Panc1 (cell line): ENCODE measurements at regions not wholly inside any gene's neighbourhood (a gene's known extent, or its start where the extent isn't known, plus 50 kb on each side); places are given as distances from the start of the nearest gene placed in this dataset.
A peak's percentile ranks its signal among the peaks of the same experiment; 100 is the strongest.

Experiments
- ATAC-seq: fragments of 200-7000 bp; cut with Tn5 transposase; 2 replicates; pipeline ENCODE4 v1.9.1; 2020; ENCODE audit warnings: mild to moderate bottlenecking, moderate library complexity
- BruUV-seq: library from RNA; stranded (reverse); fragments of 400-500 nt; replicated peaks from 2 replicates; lab custom pipeline; 2021; lab: Mats Ljungman, UMichigan
- CTCF ChIA-PET: fragments of 300-600 bp; sonication (Branson Sonifier 250); formaldehyde crosslinking; loops from one replicate; lab custom pipeline; 2022; ENCODE audit warnings: antibody characterized with exemption; lab: Charles Lee
- POLR2A ChIA-PET: fragments of 300-600 bp; sonication (Branson Sonifier 250); formaldehyde crosslinking; loops from one replicate; lab custom pipeline; 2022; ENCODE audit warnings: antibody characterized with exemption; lab: Charles Lee
- DNase-seq: peaks from one replicate; pipeline ENCODE4 v3.0.0-alpha.2; 2010; ENCODE audit warnings: low read depth, low spot score
- H3K27ac ChIP-seq: 2 replicates; pipeline ENCODE4 v1.5.1; 2011; ENCODE audit warnings: mild to moderate bottlenecking, low read length, inconsistent platforms
- H3K27me3 ChIP-seq: fragments of 200-500 bp; sonication (Bioruptor generic); 2 replicates; pipeline ENCODE4 v1.6.0; 2014; ENCODE audit warnings: low read length, inconsistent platforms; ENCODE audit not compliant: control insufficient read depth, insufficient read depth
- H3K36me3 ChIP-seq: fragments of 200-500 bp; sonication (Bioruptor generic); 2 replicates; pipeline ENCODE4 v1.5.1; 2014; ENCODE audit warnings: inconsistent platforms, mild to moderate bottlenecking, low read length, moderate library complexity; ENCODE audit not compliant: control insufficient read depth, insufficient read depth
- H3K4me1 ChIP-seq: 2 replicates; pipeline ENCODE4 v1.5.1; 2011; ENCODE audit warnings: inconsistent platforms, mild to moderate bottlenecking, low read length, moderate library complexity; ENCODE audit not compliant: control insufficient read depth, insufficient read depth
- H3K4me3 ChIP-seq, 2 experiments: 2 replicates each; pipeline ENCODE4 v1.5.1; 2011 to 2012; ENCODE audit warnings: low read depth in 2 of 2, low read length in 2 of 2, mild to moderate bottlenecking in 2 of 2, inconsistent platforms in 1 of 2, moderate library complexity in 1 of 2
- H3K9me3 ChIP-seq: fragments of 200-500 bp; sonication (Bioruptor generic); 2 replicates; pipeline ENCODE4 v1.5.1; 2014; ENCODE audit warnings: low read depth, mild to moderate bottlenecking, inconsistent platforms, low read length, moderate library complexity; ENCODE audit not compliant: control insufficient read depth, insufficient read depth
- CTCF ChIP-seq: fragments of 450-650 bp; IDR thresholded peaks from 2 replicates; pipeline ENCODE4 v1.5.1; 2017; ENCODE audit warnings: mild to moderate bottlenecking
- POLR2AphosphoS5 ChIP-seq: IDR thresholded peaks from 2 replicates; pipeline ENCODE4 v1.6.1; 2012; ENCODE audit warnings: mild to moderate bottlenecking, low read depth, low read length, moderate library complexity
- REST ChIP-seq, 2 experiments: IDR thresholded peaks; 2 replicates each; pipeline ENCODE4 v1.6.1; 2011 to 2012; ENCODE audit warnings: low read depth in 2 of 2, control low read depth in 1 of 2, low read length in 1 of 2, mild to moderate bottlenecking in 1 of 2, moderate library complexity in 1 of 2; ENCODE audit not compliant: insufficient read depth in 1 of 2
- SIN3A ChIP-seq: IDR thresholded peaks from 2 replicates; pipeline ENCODE4 v1.6.1; 2012; ENCODE audit warnings: low read depth, mild to moderate bottlenecking, low read length, moderate library complexity, borderline replicate concordance; ENCODE audit not compliant: insufficient read depth
- TCF7L2 ChIP-seq: IDR thresholded peaks from 2 replicates; pipeline ENCODE4 v1.6.1; 2011; ENCODE audit warnings: mild to moderate bottlenecking, low read depth, low read length, inconsistent platforms
- in situ Hi-C: cut with HindIII; loops from 2 replicates; pipeline ENCODE4 v1.10.0; 2016; ENCODE audit warnings: low sequenced_read_pairs, low pct_unique_long_range_greater_than_20kb
- intact Hi-C: fragments of 100-400 bp; cut with micrococcal nuclease; formaldehyde crosslinking; loops from one replicate; pipeline ENCODE4 v1.10.0; 2022; ENCODE audit not compliant: unreplicated experiment

GRCh38 chr7:124276005-124276622 is 243.2 kb upstream of the TMEM229A start:
- H3K27me3 ChIP-seq, result no peaks in the 10 kb centered on the region
- ChIA-PET CTCF (no interaction called here), POLR2A (no interaction called here)
- ATAC-seq (no peak), DNase-seq (no peak)
- TF ChIP-seq SIN3A (no peak), REST (IDR thresholded peaks at IDR 0.05; ENCODE audit: insufficient read depth in 1 of 2, low read depth in 2 of 2, low read length in 1 of 2) (no peak), CTCF (peak; percentile 41), TCF7L2 (no peak), POLR2AphosphoS5 (no peak)
- H3K27ac ChIP-seq, result no peak overlapping the region
- no peak overlapping the region for H3K4me3 ChIP-seq
- H3K4me1 ChIP-seq, result no peaks in the 10 kb centered on the region
- in situ Hi-C loops (no loop called here), intact Hi-C loops (no loop called here)
- H3K36me3 ChIP-seq, result no peaks in the 10 kb centered on the region
- no peaks in the 10 kb centered on the region for H3K9me3 ChIP-seq
- BruUV-seq, result no TSS peak

GRCh38 chr7:124275411-124275810 is 242.5 kb upstream of the TMEM229A start:
- TF ChIP-seq SIN3A (no peak), POLR2AphosphoS5 (no peak), CTCF (no peak), REST (IDR thresholded peaks at IDR 0.05; ENCODE audit: insufficient read depth in 1 of 2, low read depth in 2 of 2, low read length in 1 of 2) (no peak), TCF7L2 (no peak)
- DNase-seq (no peak), ATAC-seq (no peak)
- intact Hi-C loops, result no loop called here
- Histone ChIP-seq H3K4me1 (no peaks in the 10 kb centered on the region), H3K27me3 (no peaks in the 10 kb centered on the region), H3K9me3 (no peaks in the 10 kb centered on the region), H3K4me3 (no peak overlapping the region), H3K27ac (no peak overlapping the region), H3K36me3 (no peaks in the 10 kb centered on the region)
- ChIA-PET CTCF (no interaction called here), POLR2A (no interaction called here)
- no TSS peak for BruUV-seq
- in situ Hi-C loops, result no loop called here
